Left lung (tissue), 4 donors: ENCODE measurements at regions not wholly inside any gene's neighbourhood (a gene's known extent, or its start where the extent isn't known, plus 50 kb on each side); places are given as distances from the start of the nearest gene placed in this dataset.
A peak's percentile ranks its signal among the peaks of the same experiment; 100 is the strongest.

Experiments used
- ATAC-seq: fragments of 200-7000 bp; cut with Tn5 transposase; one replicate; pipeline ENCODE4 v1.9.1; 2020; ENCODE audit warnings: moderate library complexity
- DNase-seq, 4 donors: peaks; one replicate each; pipeline ENCODE4 v3.0.0-alpha.2; 2013 to 2020
- H3K27ac ChIP-seq, 2 donors: fragments of 200-600 bp; sonication (generic) in 1 of 2; one replicate each; pipeline versions ENCODE4 v1.5.0 to v1.8.0; 2020 to 2021
- H3K27me3 ChIP-seq, 2 donors: fragments of 200-600 bp; sonication (generic) in 1 of 2; one replicate each; pipeline versions ENCODE4 v1.5.0 to v1.8.0; 2020 to 2021
- H3K36me3 ChIP-seq, 2 donors: fragments of 200-600 bp; sonication (generic) in 1 of 2; one replicate each; pipeline versions ENCODE4 v1.5.0 to v1.8.0; 2020 to 2021
- H3K4me1 ChIP-seq, 2 donors: fragments of 200-600 bp; one replicate each; pipeline ENCODE4 v1.8.0; 2021
- H3K4me3 ChIP-seq, 2 donors: fragments of 200-600 bp; sonication (generic) in 1 of 2; one replicate each; pipeline versions ENCODE4 v1.5.0 to v1.8.0; 2020 to 2021; ENCODE audit warnings: mild to moderate bottlenecking in 1 of 2
- H3K9me3 ChIP-seq, 2 donors: fragments of 200-600 bp; sonication (generic) in 1 of 2; one replicate each; pipeline versions ENCODE4 v1.5.0 to v1.8.0; 2020 to 2021
- CTCF ChIP-seq, 2 donors: fragments of 200-600 bp; sonication (generic) in 1 of 2; IDR thresholded peaks; one replicate each; pipeline versions ENCODE4 v1.5.0 to v1.8.0; 2021; ENCODE audit warnings: antibody characterized with exemption in 2 of 2
- intact Hi-C, 2 donors: fragments of 100-400 bp; cut with DNase I; formaldehyde crosslinking; loops; one replicate each; pipeline versions ENCODE4 v1.11.2 to v1.14.2; 2022
- donor health status: DM: no; HTN: yes; CAD: no.
- donor health status: DM: no; HTN: no; CAD: no.

- Histone ChIP-seq H3K36me3 (no peaks in the 10 kb centered on the region), H3K4me1 (peaks cover 18 to 74% of the 10 kb centered on the region in 2 donors), H3K27me3 (no peaks in the 10 kb centered on the region), H3K9me3 (no peaks in the 10 kb centered on the region), H3K4me3 (no peak overlapping the region), H3K27ac (no peak overlapping the region)
- TF ChIP-seq CTCF (IDR thresholded peaks at IDR 0.05): no peak
- ATAC-seq: no peak
- DNase-seq: no peak
- intact Hi-C loops: no loop called here
Observed at GRCh38 chr12:124504273-124505000, 63.0 kb downstream of the NCOR2 start.

- Histone ChIP-seq H3K4me1 (peaks cover 25 to 74% of the 10 kb centered on the region in 2 donors), H3K9me3 (no peaks in the 10 kb centered on the region), H3K36me3 (no peaks in the 10 kb centered on the region), H3K27ac (no peak overlapping the region), H3K4me3 (no peak overlapping the region), H3K27me3 (no peaks in the 10 kb centered on the region)
- TF ChIP-seq CTCF (IDR thresholded peaks at IDR 0.05): no peak
- DNase-seq (no peak), ATAC-seq (no peak)
- intact Hi-C loops: no loop called here
Observed at GRCh38 chr12:124503305-124503704, 64.1 kb downstream of the NCOR2 start.

GRCh38 chr12:124502379-124502778, 65.0 kb downstream of the NCOR2 start:
- intact Hi-C loops: no loop called here
- Histone ChIP-seq H3K27me3 (no peaks in the 10 kb centered on the region), H3K4me1 (peaks cover 34 to 74% of the 10 kb centered on the region in 2 donors), H3K9me3 (no peaks in the 10 kb centered on the region), H3K4me3 (no peak overlapping the region), H3K27ac (no peak overlapping the region), H3K36me3 (no peaks in the 10 kb centered on the region)
- DNase-seq (no peak), ATAC-seq (no peak)
- no peak for TF ChIP-seq CTCF (IDR thresholded peaks at IDR 0.05)

- peaks cover 34 to 74% of the 10 kb centered on the region in 2 donors for H3K4me1 ChIP-seq
- H3K36me3 ChIP-seq: no peaks in the 10 kb centered on the region
- DNase-seq: no peak
- TF ChIP-seq CTCF (IDR thresholded peaks at IDR 0.05): no peak
- no peaks in the 10 kb centered on the region for H3K9me3 ChIP-seq
- H3K27me3 ChIP-seq: no peaks in the 10 kb centered on the region
- no peak overlapping the region for H3K27ac ChIP-seq
- no peak overlapping the region for H3K4me3 ChIP-seq
- intact Hi-C loops: no loop called here
- ATAC-seq: peak; percentile 3
Observed at GRCh38 chr12:124501827-124502226, 65.6 kb downstream of the NCOR2 start.

GRCh38 chr12:124501112-124501561, 66.3 kb downstream of the NCOR2 start:
- no peaks in the 10 kb centered on the region for H3K36me3 ChIP-seq
- no peak overlapping the region for H3K4me3 ChIP-seq
- H3K4me1 ChIP-seq: peaks cover 29 to 72% of the 10 kb centered on the region in 2 donors
- no peak for TF ChIP-seq CTCF (IDR thresholded peaks at IDR 0.05)
- peak; percentile 3 for ATAC-seq
- no peak for DNase-seq
- no peaks in the 10 kb centered on the region for H3K27me3 ChIP-seq
- H3K9me3 ChIP-seq: no peaks in the 10 kb centered on the region
- H3K27ac ChIP-seq: peak overlapping the region; percentile 2 to 8
- intact Hi-C loops: no loop called here
